Neural progenitor cell (in vitro differentiated cells): ENCODE measurements at regions not wholly inside any gene's neighbourhood (a gene's known extent, or its start where the extent isn't known, plus 50 kb on each side); places are given as distances from the start of the nearest gene placed in this dataset.

Source experiments
- DNase-seq: peaks from one replicate; pipeline ENCODE4 v3.0.0-alpha.2; 2016; ENCODE audit warnings: low spot score
- H2AFZ ChIP-seq: fragments of 200-600 bp; sonication (generic); replicated peaks from 2 replicates; pipeline ENCODE4 v1.6.1; 2016; ENCODE audit warnings: antibody characterized with exemption
- H3F3A ChIP-seq: fragments of 200-600 bp; sonication (generic); 2 replicates; pipeline ENCODE4 v1.6.1; 2016; ENCODE audit warnings: antibody characterized with exemption, low read depth
- H3K27ac ChIP-seq: fragments of 200-600 bp; sonication (generic); 2 replicates; pipeline ENCODE4 v1.5.1; 2016; ENCODE audit warnings: mild to moderate bottlenecking
- H3K27me3 ChIP-seq: fragments of 200-600 bp; sonication (generic); 2 replicates; pipeline ENCODE4 v1.6.1; 2016; ENCODE audit warnings: mild to moderate bottlenecking, moderate library complexity
- H3K36me3 ChIP-seq: fragments of 200-600 bp; sonication (generic); 2 replicates; pipeline ENCODE4 v1.5.1; 2016
- H3K4me1 ChIP-seq: fragments of 200-600 bp; sonication (generic); 2 replicates; pipeline ENCODE4 v1.6.1; 2016; ENCODE audit warnings: mixed run types
- H3K4me2 ChIP-seq: fragments of 200-600 bp; sonication (generic); 2 replicates; pipeline ENCODE4 v1.6.1; 2016
- H3K4me3 ChIP-seq: fragments of 200-600 bp; sonication (generic); 2 replicates; pipeline ENCODE4 v1.5.1; 2016
- H3K79me2 ChIP-seq: fragments of 200-600 bp; sonication (generic); 2 replicates; pipeline ENCODE4 v1.6.1; 2016; ENCODE audit warnings: low read depth
- H3K9ac ChIP-seq: fragments of 200-600 bp; sonication (generic); 2 replicates; pipeline ENCODE4 v1.6.1; 2016
- H3K9me3 ChIP-seq: fragments of 200-600 bp; sonication (generic); 2 replicates; pipeline ENCODE4 v1.5.1; 2016; ENCODE audit warnings: low read depth
- H4K20me1 ChIP-seq: fragments of 200-600 bp; sonication (generic); 2 replicates; pipeline ENCODE4 v1.6.1; 2016; ENCODE audit warnings: low read depth
- H3K27ac Mint-ChIP-seq: 3 replicates; pipeline ENCODE4 v1.8.0; 2021; ENCODE audit warnings: mixed read lengths
- H3K27me3 Mint-ChIP-seq: 2 replicates; pipeline ENCODE4 v1.8.0; 2022; ENCODE audit warnings: low read depth, mild to moderate bottlenecking, inconsistent platforms, moderate library complexity, mixed read lengths; ENCODE audit not compliant: insufficient read depth
- H3K36me3 Mint-ChIP-seq: 3 replicates; pipeline ENCODE4 v1.8.0; 2021; ENCODE audit warnings: mixed read lengths
- H3K4me1 Mint-ChIP-seq: 3 replicates; pipeline ENCODE4 v1.8.0; 2021; ENCODE audit warnings: mixed read lengths
- H3K4me3 Mint-ChIP-seq: 3 replicates; pipeline ENCODE4 v1.8.0; 2021; ENCODE audit warnings: mild to moderate bottlenecking, moderate library complexity, mixed read lengths
- H3K9me3 Mint-ChIP-seq: 3 replicates; pipeline ENCODE4 v1.8.0; 2020; ENCODE audit warnings: mixed read lengths
- CTCF ChIP-seq: fragments of 200-600 bp; sonication (generic); IDR thresholded peaks from 2 replicates; pipeline ENCODE4 v1.5.1; 2017; ENCODE audit warnings: antibody characterized with exemption, mild to moderate bottlenecking
- EZH2 ChIP-seq: fragments of 200-600 bp; sonication (generic); IDR thresholded peaks from 2 replicates; pipeline ENCODE4 v1.6.1; 2017; ENCODE audit warnings: antibody characterized with exemption, mild to moderate bottlenecking, moderate library complexity
- EZH2phosphoT487 ChIP-seq: fragments of 200-600 bp; sonication (generic); IDR thresholded peaks from 2 replicates; pipeline ENCODE4 v1.6.1; 2017; ENCODE audit warnings: antibody characterized with exemption

- Mint-ChIP-seq H3K9me3 (no peaks in the 10 kb centered on the region), H3K27ac (no peak overlapping the region), H3K4me3 (no peak overlapping the region), H3K4me1 (peaks cover 20% of the 10 kb centered on the region), H3K27me3 (peaks cover 5% of the 10 kb centered on the region), H3K36me3 (no peaks in the 10 kb centered on the region)
- no peaks in the 10 kb centered on the region for H3K9me3 ChIP-seq
- H2AFZ ChIP-seq: no peak overlapping the region
- no peak for TF ChIP-seq CTCF
- no peak for TF ChIP-seq EZH2
- H3K36me3 ChIP-seq: no peaks in the 10 kb centered on the region
- H3K4me1 ChIP-seq: peaks cover 4% of the 10 kb centered on the region
- no peak overlapping the region for H3K9ac ChIP-seq
- H3K27me3 ChIP-seq: no peaks in the 10 kb centered on the region
- H3F3A ChIP-seq: peaks cover 5% of the 10 kb centered on the region
- no peaks in the 10 kb centered on the region for H4K20me1 ChIP-seq
- no peak overlapping the region for H3K4me3 ChIP-seq
- no peaks in the 10 kb centered on the region for H3K79me2 ChIP-seq
- no peak for DNase-seq
- H3K4me2 ChIP-seq: peak overlapping the region; percentile 62
- no peak overlapping the region for H3K27ac ChIP-seq
Measured at GRCh38 chr20:40946451-40946850, 82.2 kb upstream of the TOP1 start.

GRCh38 chr20:40948465-40949267 is 80.0 kb upstream of the TOP1 start:
- Histone ChIP-seq H3F3A (peaks cover 5% of the 10 kb centered on the region), H3K27me3 (no peaks in the 10 kb centered on the region), H3K79me2 (no peaks in the 10 kb centered on the region), H4K20me1 (no peaks in the 10 kb centered on the region), H3K9ac (no peak overlapping the region), H3K36me3 (no peaks in the 10 kb centered on the region), H2AFZ (no peak overlapping the region), H3K9me3 (no peaks in the 10 kb centered on the region), H3K4me2 (no peak overlapping the region), H3K27ac (no peak overlapping the region), H3K4me1 (peaks cover 8% of the 10 kb centered on the region), H3K4me3 (no peak overlapping the region)
- TF ChIP-seq CTCF: no peak
- no peak for TF ChIP-seq EZH2phosphoT487
- no peak for TF ChIP-seq EZH2
- Mint-ChIP-seq H3K27me3 (peaks cover 5% of the 10 kb centered on the region), H3K4me3 (no peak overlapping the region), H3K9me3 (no peaks in the 10 kb centered on the region), H3K36me3 (no peaks in the 10 kb centered on the region), H3K27ac (no peak overlapping the region), H3K4me1 (peaks cover 20% of the 10 kb centered on the region)
- DNase-seq: no peak

GRCh38 chr20:40949346-40949745 is 79.3 kb upstream of the TOP1 start:
- H3K4me1 ChIP-seq: peaks cover 8% of the 10 kb centered on the region
- no peak overlapping the region for H3K4me3 ChIP-seq
- no peak overlapping the region for H2AFZ ChIP-seq

More at GRCh38 chr20:40949346-40949745, 79.3 kb upstream of the TOP1 start:
- H3K27ac ChIP-seq: no peak overlapping the region
- no peaks in the 10 kb centered on the region for H3K9me3 ChIP-seq
- Mint-ChIP-seq H3K9me3 (no peaks in the 10 kb centered on the region), H3K4me1 (peaks cover 18% of the 10 kb centered on the region), H3K36me3 (no peaks in the 10 kb centered on the region), H3K27me3 (peaks cover 8% of the 10 kb centered on the region), H3K27ac (no peak overlapping the region), H3K4me3 (no peak overlapping the region)
- no peak for DNase-seq
- H3K9ac ChIP-seq: no peak overlapping the region
- no peaks in the 10 kb centered on the region for H3K79me2 ChIP-seq
- H3K4me2 ChIP-seq: no peak overlapping the region
- peaks cover 5% of the 10 kb centered on the region for H3F3A ChIP-seq
- no peak for TF ChIP-seq EZH2phosphoT487
- TF ChIP-seq CTCF: no peak
- no peak for TF ChIP-seq EZH2
- no peaks in the 10 kb centered on the region for H3K36me3 ChIP-seq
- H4K20me1 ChIP-seq: no peaks in the 10 kb centered on the region
- no peaks in the 10 kb centered on the region for H3K27me3 ChIP-seq
